K562 (cell line): ENCODE measurements at regions not wholly inside any gene's neighbourhood (a gene's known extent, or its start where the extent isn't known, plus 50 kb on each side); places are given as distances from the start of the nearest gene placed in this dataset.

Experiments used
- ATF3 ChIP-seq, 2 experiments: fragments of 450-650 bp in 1 of 2; sonication (generic) in 1 of 2; formaldehyde crosslinking in 1 of 2; IDR thresholded peaks in 1 of 2; conservative IDR thresholded peaks in 1 of 2; 2 replicates each; pipeline versions ENCODE4 v1.6.1 to v1.8.1; 2016 to 2023; ENCODE audit warnings: mild to moderate bottlenecking in 2 of 2, moderate library complexity in 2 of 2, inconsistent platforms in 1 of 2, missing genetic modification reagents in 1 of 2
- HNRNPK ChIP-seq: fragments of 200-400 bp; formaldehyde crosslinking; IDR thresholded peaks from one replicate; pipeline ENCODE4 v1.6.1; 2018; ENCODE audit warnings: mild to moderate bottlenecking, low read depth, low read length; ENCODE audit not compliant: poor library complexity, severe bottlenecking
- HNRNPUL1 ChIP-seq: fragments of 200-400 bp; formaldehyde crosslinking; IDR thresholded peaks from 2 replicates; pipeline ENCODE4 v1.6.1; 2017; ENCODE audit warnings: low read length
- KLF13 ChIP-seq: fragments of 450-650 bp; IDR thresholded peaks from 2 replicates; pipeline ENCODE4 v1.6.1; 2016; ENCODE audit warnings: missing genetic modification characterization, low read depth, mild to moderate bottlenecking, missing compliant biosample characterization, moderate library complexity, borderline replicate concordance
- MAX ChIP-seq: sonication (generic); formaldehyde crosslinking; IDR thresholded peaks from 2 replicates; pipeline ENCODE4 v1.9.0; 2022; ENCODE audit warnings: mild to moderate bottlenecking, missing genetic modification reagents
- MECOM ChIP-seq: fragments of 250-450 bp; sonication (Bioruptor Pico); IDR thresholded peaks from 2 replicates; pipeline ENCODE4 v1.8.0; 2022; ENCODE audit warnings: inconsistent platforms
- MLLT1 ChIP-seq, 2 experiments: fragments of 450-650 bp; IDR thresholded peaks; 2 replicates each; pipeline ENCODE4 v1.6.1; 2016
- ZNF766 ChIP-seq: fragments of 200-800 bp; sonication (Bioruptor generic); conservative IDR thresholded peaks from 2 replicates; pipeline ENCODE4 v1.6.1; 2016; ENCODE audit warnings: missing genetic modification characterization, missing compliant biosample characterization

- TF ChIP-seq MAX (CRISPR knock-in tag): no peak
- no peak for TF ChIP-seq ZNF766 (CRISPR knock-in tag)
- no peak for TF ChIP-seq HNRNPK
- TF ChIP-seq MECOM: no peak
- TF ChIP-seq KLF13 (tag): no peak
- no peak for TF ChIP-seq MLLT1 (IDR thresholded peaks at IDR 0.05)
- TF ChIP-seq HNRNPUL1: no peak
- TF ChIP-seq ATF3 (IDR thresholded peaks at IDR 0.05): no peak
- TF ChIP-seq ATF3 (CRISPR knock-in tag; conservative IDR thresholded peaks at IDR 0.05): no peak
These were observed 754.9 kb downstream of the SQOR start for GRCh38 chr15:46389739-46390138.
